HG03159 (cell line): ENCODE measurements at regions not wholly inside any gene's neighbourhood (a gene's known extent, or its start where the extent isn't known, plus 50 kb on each side); places are given as distances from the start of the nearest gene placed in this dataset.
"Not testable (repeated sequence)": the region's sequence is repeated elsewhere in the genome, so short reads cannot be mapped to it uniquely, and the experiment has no call there.

ENCODE experiments used
- ATAC-seq: cut with Tn5 transposase; IDR thresholded peaks from one replicate; pipeline ENCODE4 v1.9.1; 2021; ENCODE audit warnings: mild to moderate bottlenecking, moderate library complexity; ENCODE audit not compliant: unreplicated experiment

GRCh38 chr9:100700689-100701318, 122.9 kb downstream of the CAVIN4 start:
- no peak for ATAC-seq

GRCh38 chr9:100714372-100715099, 136.7 kb downstream of the CAVIN4 start:
- peak; percentile 90 for ATAC-seq

GRCh38 chr9:100715100-100715380, 137.2 kb downstream of the CAVIN4 start:
- ATAC-seq: peak; percentile 9

- ATAC-seq: no peak
Measured at GRCh38 chr9:100718717-100719116, 140.8 kb downstream of the CAVIN4 start.

- no peak for ATAC-seq
Measured at GRCh38 chr9:100720922-100721321, 143.0 kb downstream of the CAVIN4 start.

GRCh38 chr9:100724886-100725285, 147.0 kb downstream of the CAVIN4 start:
- ATAC-seq: no peak

- no peak for ATAC-seq
Measured at GRCh38 chr9:100725371-100725770, 147.5 kb downstream of the CAVIN4 start.

- no peak for ATAC-seq
Measured at GRCh38 chr9:100729336-100729895, 151.5 kb downstream of the CAVIN4 start.

GRCh38 chr9:100730086-100730485, 152.2 kb downstream of the CAVIN4 start:
- no peak for ATAC-seq

- ATAC-seq: no peak
Measured at GRCh38 chr9:100731038-100731556, 153.2 kb downstream of the CAVIN4 start.

- ATAC-seq: no peak
Measured at GRCh38 chr9:100731557-100731956, 153.7 kb downstream of the CAVIN4 start.

- ATAC-seq: no peak
Measured at GRCh38 chr9:100739208-100739607, 161.3 kb downstream of the CAVIN4 start.

- ATAC-seq: no peak
Measured at GRCh38 chr9:100739666-100740065, 161.8 kb downstream of the CAVIN4 start.

GRCh38 chr9:100748930-100749329, 171.1 kb downstream of the CAVIN4 start:
- ATAC-seq: not testable (repeated sequence)

- ATAC-seq: no peak
Measured at GRCh38 chr9:100756217-100756616, 178.3 kb downstream of the CAVIN4 start.

- no peak for ATAC-seq
Measured at GRCh38 chr9:100759215-100759614, 181.3 kb downstream of the CAVIN4 start.

GRCh38 chr9:100761276-100761802, 183.5 kb downstream of the CAVIN4 start:
- ATAC-seq: no peak

- no peak for ATAC-seq
Measured at GRCh38 chr9:100774326-100774725, 196.4 kb downstream of the CAVIN4 start.

GRCh38 chr9:100774962-100775361, 197.1 kb downstream of the CAVIN4 start:
- no peak for ATAC-seq

- ATAC-seq: no peak
Measured at GRCh38 chr9:100775912-100776311, 198.0 kb downstream of the CAVIN4 start.

- no peak for ATAC-seq
Measured at GRCh38 chr9:100784755-100785154, 206.9 kb downstream of the CAVIN4 start.

- no peak for ATAC-seq
Measured at GRCh38 chr9:100785946-100786345, 208.1 kb downstream of the CAVIN4 start.
